ENCODE measurements at regions not wholly inside any gene's neighbourhood (a gene's known extent, or its start where the extent isn't known, plus 50 kb on each side); places are given as distances from the start of the nearest gene placed in this dataset.
"Not testable (repeated sequence)": the region's sequence is repeated elsewhere in the genome, so short reads cannot be mapped to it uniquely, and the experiment has no call there.

DNA sequence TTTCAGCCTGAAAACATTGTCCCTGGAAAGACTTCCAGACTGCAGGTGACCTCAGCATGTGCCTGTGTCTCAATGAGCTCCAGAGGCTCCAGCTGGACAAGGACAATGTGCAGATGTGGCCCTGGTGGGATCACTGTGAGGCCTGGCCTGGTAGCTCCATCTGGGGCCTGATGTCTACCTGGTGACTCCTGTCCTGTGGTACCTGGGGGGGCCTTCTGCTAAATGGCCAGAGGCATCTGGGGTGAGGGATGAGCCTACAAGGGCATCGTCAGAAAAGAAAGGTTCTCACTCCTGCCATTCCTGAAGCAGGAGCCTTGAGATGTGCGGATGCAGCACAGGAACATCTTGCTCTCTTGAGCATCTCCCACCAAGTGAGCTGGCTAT lies 1494.0 kb upstream of the TPTE start:
- not testable (repeated sequence) for H3K27me3 Mint-ChIP-seq (ENCODE audit: low read depth); H3K4me1 Mint-ChIP-seq (ENCODE audit: low read depth); H3K9me3 Mint-ChIP-seq; ATAC-seq; H3K36me3 Mint-ChIP-seq (ENCODE audit: insufficient read depth); H3K4me3 Mint-ChIP-seq; DNase-seq

GRCh38 chr21:9028624-9029431 lies 1492.6 kb upstream of the TPTE start:
- not testable (repeated sequence) for ATAC-seq

DNA sequence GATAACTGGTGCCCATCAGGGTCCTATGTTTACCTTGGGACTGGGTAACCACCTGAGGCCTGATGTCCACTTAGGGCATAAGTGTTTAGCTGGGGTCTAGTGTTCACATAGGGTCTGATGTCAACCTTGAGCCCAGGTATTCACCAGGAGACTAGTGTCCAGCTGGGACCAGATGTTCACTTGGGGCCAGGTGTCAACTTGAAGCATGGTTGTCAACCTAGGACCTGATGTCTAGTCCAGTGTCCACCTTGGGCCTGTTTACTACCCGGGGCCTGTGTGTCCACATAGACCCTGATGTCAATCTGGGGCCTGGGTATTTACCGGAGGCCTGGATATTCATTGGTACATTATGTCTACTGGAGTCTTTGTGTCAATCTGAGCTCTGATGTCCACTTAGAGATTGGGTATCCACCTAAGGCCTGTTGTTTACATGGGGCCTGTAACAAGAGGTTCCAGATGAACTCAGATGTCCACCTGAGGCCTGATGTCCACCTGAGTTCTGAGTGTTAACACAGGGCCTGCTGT lies 1491.2 kb upstream of the TPTE start:
- H3K4me1 Mint-ChIP-seq (ENCODE audit: low read depth); ATAC-seq; H3K27me3 Mint-ChIP-seq (ENCODE audit: low read depth); H3K36me3 Mint-ChIP-seq (ENCODE audit: insufficient read depth); H3K9me3 Mint-ChIP-seq; H3K4me3 Mint-ChIP-seq; DNase-seq: not testable (repeated sequence)

More at GRCh38 chr21:9028624-9029431, 1492.6 kb upstream of the TPTE start:
- H3K4me1 Mint-ChIP-seq (ENCODE audit: low read depth); H3K36me3 Mint-ChIP-seq (ENCODE audit: insufficient read depth); H3K9me3 Mint-ChIP-seq; H3K27me3 Mint-ChIP-seq (ENCODE audit: low read depth); H3K4me3 Mint-ChIP-seq; DNase-seq: not testable (repeated sequence)

DNA sequence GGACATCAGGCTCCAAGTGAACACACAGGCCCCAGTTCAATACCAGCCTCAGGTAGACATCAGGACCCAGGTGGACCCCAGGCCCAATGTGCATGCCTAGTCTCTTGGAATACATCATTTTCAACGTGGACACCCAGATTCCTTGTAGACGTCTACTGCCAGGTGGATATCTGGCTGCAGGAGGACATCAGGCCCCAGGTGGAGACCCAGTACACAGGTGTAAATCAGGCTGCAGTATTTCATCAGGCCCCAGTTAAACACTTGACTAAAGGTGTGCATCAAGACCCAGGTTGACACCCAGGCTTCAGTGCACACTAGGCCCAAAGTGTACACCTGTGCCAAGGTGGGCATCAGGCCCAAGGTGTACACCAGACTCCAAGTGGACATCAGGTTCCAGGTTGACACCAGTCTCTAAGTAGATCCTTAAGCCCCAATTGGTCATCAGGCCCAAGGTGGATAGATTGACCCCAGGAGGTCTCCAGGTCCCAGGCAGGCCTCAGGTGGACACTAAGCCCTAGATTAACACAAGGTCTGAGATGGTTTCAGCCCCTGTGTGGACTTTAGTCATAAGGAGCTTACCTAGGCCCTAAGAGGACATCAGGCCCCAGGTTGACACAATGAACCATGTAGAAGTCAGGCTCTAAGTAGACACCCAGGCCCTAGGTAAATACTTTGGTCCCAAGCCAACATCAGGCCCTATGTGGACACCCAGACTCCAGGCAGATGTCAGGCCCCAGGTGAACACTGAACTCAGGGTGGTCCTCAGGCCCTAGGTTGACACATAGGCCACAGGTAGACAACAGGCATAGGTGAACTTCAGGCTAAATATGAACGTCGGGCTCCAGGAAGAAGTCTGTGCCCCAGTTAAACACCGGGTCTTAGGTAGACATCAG lies 1489.7 kb upstream of the TPTE start:
- not testable (repeated sequence) for H3K4me1 Mint-ChIP-seq (ENCODE audit: low read depth); H3K36me3 Mint-ChIP-seq (ENCODE audit: insufficient read depth); ATAC-seq; H3K4me3 Mint-ChIP-seq; H3K27me3 Mint-ChIP-seq (ENCODE audit: low read depth); H3K9me3 Mint-ChIP-seq; DNase-seq

- not testable (repeated sequence) for H3K4me1 Mint-ChIP-seq (ENCODE audit: low read depth); H3K9me3 Mint-ChIP-seq; H3K36me3 Mint-ChIP-seq (ENCODE audit: insufficient read depth); H3K4me3 Mint-ChIP-seq; H3K27me3 Mint-ChIP-seq (ENCODE audit: low read depth); DNase-seq; ATAC-seq
Observed at GRCh38 chr21:9032547-9032946, 1488.8 kb upstream of the TPTE start.

GRCh38 chr21:9033295-9033694 lies 1488.1 kb upstream of the TPTE start:
- DNase-seq; H3K4me1 Mint-ChIP-seq (ENCODE audit: low read depth); H3K9me3 Mint-ChIP-seq; H3K36me3 Mint-ChIP-seq (ENCODE audit: insufficient read depth); ATAC-seq; H3K4me3 Mint-ChIP-seq; H3K27me3 Mint-ChIP-seq (ENCODE audit: low read depth): not testable (repeated sequence)

GRCh38 chr21:9034491-9035200 lies 1486.7 kb upstream of the TPTE start:
- not testable (repeated sequence) for H3K4me3 Mint-ChIP-seq; H3K9me3 Mint-ChIP-seq; H3K4me1 Mint-ChIP-seq (ENCODE audit: low read depth); ATAC-seq; H3K27me3 Mint-ChIP-seq (ENCODE audit: low read depth); DNase-seq; H3K36me3 Mint-ChIP-seq (ENCODE audit: insufficient read depth)

- not testable (repeated sequence) for H3K9me3 Mint-ChIP-seq
Observed at GRCh38 chr21:9035225-9035624, 1486.2 kb upstream of the TPTE start.

DNA sequence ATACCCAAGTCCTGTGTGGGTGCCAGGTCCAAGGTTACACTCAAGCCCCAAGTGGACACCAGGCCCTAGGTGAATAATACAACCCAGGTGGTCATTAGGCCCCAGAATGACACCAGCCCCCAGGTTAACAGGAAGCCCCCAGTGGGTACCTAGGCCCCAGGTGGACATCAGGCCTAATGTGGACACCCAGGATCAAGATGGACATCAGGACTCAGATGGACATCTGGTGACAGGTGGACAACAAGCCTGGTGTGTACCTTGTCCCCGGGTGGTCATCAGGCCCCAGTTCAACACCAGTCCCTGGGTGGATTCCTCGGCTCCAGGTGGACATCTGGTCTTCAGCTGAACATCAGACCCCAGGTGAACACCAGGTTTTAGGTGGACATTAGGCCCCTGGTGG lies 1485.4 kb upstream of the TPTE start:
- not testable (repeated sequence) for ATAC-seq

More at GRCh38 chr21:9035225-9035624, 1486.2 kb upstream of the TPTE start:
- H3K4me1 Mint-ChIP-seq (ENCODE audit: low read depth); H3K27me3 Mint-ChIP-seq (ENCODE audit: low read depth); ATAC-seq; H3K4me3 Mint-ChIP-seq; H3K36me3 Mint-ChIP-seq (ENCODE audit: insufficient read depth); DNase-seq: not testable (repeated sequence)

GRCh38 chr21:9036966-9037587 lies 1484.3 kb upstream of the TPTE start:
- ATAC-seq; H3K27me3 Mint-ChIP-seq (ENCODE audit: low read depth); H3K36me3 Mint-ChIP-seq (ENCODE audit: insufficient read depth); DNase-seq; H3K4me1 Mint-ChIP-seq (ENCODE audit: low read depth); H3K9me3 Mint-ChIP-seq; H3K4me3 Mint-ChIP-seq: not testable (repeated sequence)

More for the DNA sequence above, 1485.4 kb upstream of the TPTE start:
- not testable (repeated sequence) for DNase-seq; H3K4me1 Mint-ChIP-seq (ENCODE audit: low read depth); H3K27me3 Mint-ChIP-seq (ENCODE audit: low read depth); H3K4me3 Mint-ChIP-seq; H3K9me3 Mint-ChIP-seq; H3K36me3 Mint-ChIP-seq (ENCODE audit: insufficient read depth)

GRCh38 chr21:9037588-9038544 lies 1483.5 kb upstream of the TPTE start:
- H3K4me3 Mint-ChIP-seq; DNase-seq; H3K4me1 Mint-ChIP-seq (ENCODE audit: low read depth); H3K36me3 Mint-ChIP-seq (ENCODE audit: insufficient read depth); ATAC-seq; H3K9me3 Mint-ChIP-seq; H3K27me3 Mint-ChIP-seq (ENCODE audit: low read depth): not testable (repeated sequence)

- H3K27me3 Mint-ChIP-seq (ENCODE audit: low read depth); H3K4me3 Mint-ChIP-seq; H3K36me3 Mint-ChIP-seq (ENCODE audit: insufficient read depth); DNase-seq; H3K4me1 Mint-ChIP-seq (ENCODE audit: low read depth); ATAC-seq; H3K9me3 Mint-ChIP-seq: not testable (repeated sequence)
Observed at GRCh38 chr21:9039520-9040365, 1481.6 kb upstream of the TPTE start.

All from activated T-cell treated with anti-CD3 and anti-CD28 coated beads, Interleukin-2, amount 50 U/mL, for 4 hours (primary cell).